H1 (cell line): ENCODE measurements at regions not wholly inside any gene's neighbourhood (a gene's known extent, or its start where the extent isn't known, plus 50 kb on each side); places are given as distances from the start of the nearest gene placed in this dataset.

Experiments used
- BACH1 ChIP-seq: IDR thresholded peaks from 2 replicates; pipeline ENCODE4 v1.6.1; 2012; ENCODE audit warnings: low read length, improper control_type of control experiment
- CHD2 ChIP-seq: IDR thresholded peaks from 2 replicates; pipeline ENCODE4 v1.6.1; 2012; ENCODE audit warnings: low read length, improper control_type of control experiment
- CTCF ChIP-seq, 3 experiments: IDR thresholded peaks; 1 replicate in 2 of 3; 2 replicates in 1 of 3; pipeline versions ENCODE4 v1.5.1 to v1.6.1; 2011; ENCODE audit warnings: low read length in 3 of 3, mild to moderate bottlenecking in 3 of 3, inconsistent platforms in 2 of 3, low read depth in 1 of 3, moderate library complexity in 1 of 3; ENCODE audit not compliant: insufficient read depth in 1 of 3; ENCODE audit errors: control extremely low read depth in 1 of 3
- GABPA ChIP-seq: IDR thresholded peaks from 2 replicates; pipeline ENCODE4 v1.6.1; 2011; ENCODE audit warnings: mild to moderate bottlenecking, low read length, moderate library complexity, borderline replicate concordance; ENCODE audit not compliant: insufficient read depth
- MAFK ChIP-seq: IDR thresholded peaks from 2 replicates; pipeline ENCODE4 v1.6.1; 2012; ENCODE audit warnings: low read depth, mild to moderate bottlenecking, improper control_type of control experiment, low read length
- POLR2A ChIP-seq, 2 experiments: IDR thresholded peaks; 1 replicate in 1 of 2; 2 replicates in 1 of 2; pipeline ENCODE4 v1.6.1; 2011; ENCODE audit warnings: low read depth in 2 of 2, low read length in 2 of 2, mild to moderate bottlenecking in 2 of 2; ENCODE audit errors: control extremely low read depth in 1 of 2
- TBP ChIP-seq: IDR thresholded peaks from 2 replicates; pipeline ENCODE4 v1.6.1; 2011; ENCODE audit warnings: low read depth, low read length, improper control_type of control experiment
- TCF12 ChIP-seq: IDR thresholded peaks from 2 replicates; pipeline ENCODE4 v1.6.1; 2011; ENCODE audit warnings: low read depth, mild to moderate bottlenecking, low read length

GRCh38 chr1:106680776-106681344, 375.6 kb upstream of the PRMT6 start:
- no peak for TF ChIP-seq MAFK
- TF ChIP-seq CTCF (IDR thresholded peaks at IDR 0.05; ENCODE audit: control extremely low read depth in 1 of 3, insufficient read depth in 1 of 3, low read depth in 1 of 3, low read length in 3 of 3) = no peak
- no peak for TF ChIP-seq BACH1
- no peak for TF ChIP-seq POLR2A (IDR thresholded peaks at IDR 0.05; ENCODE audit: control extremely low read depth in 1 of 2, low read depth in 2 of 2, low read length in 2 of 2)
- TF ChIP-seq CHD2 = no peak
- no peak for TF ChIP-seq TBP
- no peak for TF ChIP-seq GABPA
- TF ChIP-seq TCF12 = no peak
